Vagina (tissue), 2 donors: ENCODE measurements at regions not wholly inside any gene's neighbourhood (a gene's known extent, or its start where the extent isn't known, plus 50 kb on each side); places are given as distances from the start of the nearest gene placed in this dataset.

ENCODE experiments used
- CTCF ChIP-seq, 3 experiments: fragments of 450-650 bp in 2 of 3; fragments of 200-600 bp in 1 of 3; sonication (generic) in 1 of 3; IDR thresholded peaks; one replicate each; pipeline ENCODE4 v1.5.1; 2017 to 2019; ENCODE audit warnings: antibody characterized with exemption in 3 of 3, mild to moderate bottlenecking in 2 of 3, moderate library complexity in 2 of 3
- POLR2A ChIP-seq, 2 donors: fragments of 450-650 bp; IDR thresholded peaks; one replicate each; pipeline ENCODE4 v1.6.1; 2017; ENCODE audit warnings: antibody characterized with exemption in 2 of 2, mild to moderate bottlenecking in 2 of 2, moderate library complexity in 2 of 2
- POLR2AphosphoS5 ChIP-seq, 2 donors: sonication (generic); formaldehyde crosslinking; IDR thresholded peaks; one replicate each; pipeline ENCODE4 v1.9.0; 2017; ENCODE audit warnings: antibody characterized with exemption in 2 of 2, mild to moderate bottlenecking in 2 of 2, low read depth in 1 of 2; ENCODE audit not compliant: insufficient read depth in 1 of 2

- TF ChIP-seq CTCF (IDR thresholded peaks at IDR 0.05) (no peak), POLR2A (IDR thresholded peaks at IDR 0.05) (no peak), POLR2AphosphoS5 (IDR thresholded peaks at IDR 0.05; ENCODE audit: insufficient read depth in 1 of 2, low read depth in 1 of 2) (no peak)
These were observed 166.2 kb downstream of the HSD17B3 start for GRCh38 chr9:96135753-96136290.
